Gastroesophageal sphincter (tissue), 4 donors: ENCODE measurements at regions not wholly inside any gene's neighbourhood (a gene's known extent, or its start where the extent isn't known, plus 50 kb on each side); places are given as distances from the start of the nearest gene placed in this dataset.

Experiments used
- ATAC-seq: fragments of 150-250 bp; one replicate; pipeline ENCODE4 v1.9.1; 2016; ENCODE audit warnings: mild to moderate bottlenecking, moderate library complexity
- H3K27ac ChIP-seq, 4 donors: fragments of 200-600 bp; sonication (generic) in 3 of 4; 1 replicate in 3 of 4; 2 replicates in 1 of 4; pipeline ENCODE4 v1.5.1; 2016 to 2019
- H3K27me3 ChIP-seq: fragments of 200-600 bp; sonication (generic); one replicate; pipeline ENCODE4 v1.5.1; 2019
- H3K36me3 ChIP-seq, 2 donors: fragments of 200-600 bp; sonication (generic); one replicate each; pipeline ENCODE4 v1.5.1; 2019; ENCODE audit warnings: control low read depth in 1 of 2
- H3K4me1 ChIP-seq, 3 donors: fragments of 200-600 bp; sonication (generic); 1 replicate in 2 of 3; 2 replicates in 1 of 3; pipeline ENCODE4 v1.5.1; 2016 to 2019; ENCODE audit warnings: control low read depth in 2 of 3
- H3K4me3 ChIP-seq, 2 donors: fragments of 200-600 bp; sonication (generic); one replicate each; pipeline ENCODE4 v1.5.1; 2019; ENCODE audit warnings: mild to moderate bottlenecking in 1 of 2, moderate library complexity in 1 of 2
- H3K9me3 ChIP-seq, 3 donors: fragments of 200-600 bp; sonication (generic); one replicate each; pipeline ENCODE4 v1.5.1; 2017 to 2019; ENCODE audit warnings: control low read depth in 2 of 3
- EP300 ChIP-seq: sonication (generic); formaldehyde crosslinking; IDR thresholded peaks from one replicate; pipeline ENCODE4 v1.6.1; 2017; ENCODE audit warnings: antibody characterized with exemption, mild to moderate bottlenecking
- POLR2A ChIP-seq, 2 donors: fragments of 450-650 bp; IDR thresholded peaks; one replicate each; pipeline ENCODE4 v1.6.1; 2017; ENCODE audit warnings: antibody characterized with exemption in 2 of 2, mild to moderate bottlenecking in 2 of 2, moderate library complexity in 1 of 2
- POLR2AphosphoS5 ChIP-seq: sonication (generic); formaldehyde crosslinking; IDR thresholded peaks from one replicate; pipeline ENCODE4 v1.6.1; 2017; ENCODE audit warnings: antibody characterized with exemption
- WGBS, 2 donors: methylation state at CpG; one replicate each; pipeline ENCODE4 v1.1.5; 2018; ENCODE audit warnings: low coverage in 1 of 2; 5-methylcytosine and 5-hydroxymethylcytosine counted together
- TF ChIP-seq, protein P1 (sequence below), 4 experiments: fragments of 200-600 bp in 2 of 4; fragments of 450-650 bp in 2 of 4; sonication (generic) in 1 of 4; IDR thresholded peaks; one replicate each; pipeline ENCODE4 v1.5.1; 2017 to 2019; ENCODE audit warnings: antibody characterized with exemption in 4 of 4, mild to moderate bottlenecking in 2 of 4, moderate library complexity in 2 of 4

DNA sequence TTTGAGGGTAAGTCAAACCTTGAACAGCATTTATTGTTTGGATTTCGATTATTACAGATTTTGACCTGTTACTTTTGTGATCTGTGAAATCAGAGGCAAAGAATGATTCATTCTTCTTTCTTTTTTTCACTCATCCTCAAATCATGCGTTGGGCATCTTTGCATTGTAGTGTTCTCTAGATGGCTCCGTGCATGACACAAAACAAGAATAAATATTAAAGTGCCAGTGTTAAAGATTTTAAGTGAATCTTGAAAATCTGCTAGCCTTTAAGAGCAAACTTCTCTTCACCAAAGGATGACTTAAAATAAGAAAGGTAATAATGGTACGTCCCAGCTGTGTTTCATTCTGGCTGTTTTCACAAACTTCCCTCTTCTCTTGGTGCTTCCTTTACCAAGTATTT is 361.9 kb upstream of the SMARCA2 start:
- ATAC-seq, result no peak
- peaks cover 3% of the 10 kb centered on the region for H3K27me3 ChIP-seq
- WGBS, 2 donors, result 68 to 72% methylated on average over 4 of the region's 4 CpGs
- no peak overlapping the region for H3K4me3 ChIP-seq
- no peaks in the 10 kb centered on the region for H3K9me3 ChIP-seq
- H3K27ac ChIP-seq, result no peak overlapping the region
- no peaks in the 10 kb centered on the region for H3K36me3 ChIP-seq
- TF ChIP-seq EP300, result no peak
- TF ChIP-seq POLR2A (IDR thresholded peaks at IDR 0.05), result no peak
- no peak for TF ChIP-seq POLR2AphosphoS5
- TF ChIP-seq, protein P1, sequence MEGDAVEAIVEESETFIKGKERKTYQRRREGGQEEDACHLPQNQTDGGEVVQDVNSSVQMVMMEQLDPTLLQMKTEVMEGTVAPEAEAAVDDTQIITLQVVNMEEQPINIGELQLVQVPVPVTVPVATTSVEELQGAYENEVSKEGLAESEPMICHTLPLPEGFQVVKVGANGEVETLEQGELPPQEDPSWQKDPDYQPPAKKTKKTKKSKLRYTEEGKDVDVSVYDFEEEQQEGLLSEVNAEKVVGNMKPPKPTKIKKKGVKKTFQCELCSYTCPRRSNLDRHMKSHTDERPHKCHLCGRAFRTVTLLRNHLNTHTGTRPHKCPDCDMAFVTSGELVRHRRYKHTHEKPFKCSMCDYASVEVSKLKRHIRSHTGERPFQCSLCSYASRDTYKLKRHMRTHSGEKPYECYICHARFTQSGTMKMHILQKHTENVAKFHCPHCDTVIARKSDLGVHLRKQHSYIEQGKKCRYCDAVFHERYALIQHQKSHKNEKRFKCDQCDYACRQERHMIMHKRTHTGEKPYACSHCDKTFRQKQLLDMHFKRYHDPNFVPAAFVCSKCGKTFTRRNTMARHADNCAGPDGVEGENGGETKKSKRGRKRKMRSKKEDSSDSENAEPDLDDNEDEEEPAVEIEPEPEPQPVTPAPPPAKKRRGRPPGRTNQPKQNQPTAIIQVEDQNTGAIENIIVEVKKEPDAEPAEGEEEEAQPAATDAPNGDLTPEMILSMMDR (IDR thresholded peaks at IDR 0.05), result no peak
- H3K4me1 ChIP-seq, result no peaks in the 10 kb centered on the region

DNA sequence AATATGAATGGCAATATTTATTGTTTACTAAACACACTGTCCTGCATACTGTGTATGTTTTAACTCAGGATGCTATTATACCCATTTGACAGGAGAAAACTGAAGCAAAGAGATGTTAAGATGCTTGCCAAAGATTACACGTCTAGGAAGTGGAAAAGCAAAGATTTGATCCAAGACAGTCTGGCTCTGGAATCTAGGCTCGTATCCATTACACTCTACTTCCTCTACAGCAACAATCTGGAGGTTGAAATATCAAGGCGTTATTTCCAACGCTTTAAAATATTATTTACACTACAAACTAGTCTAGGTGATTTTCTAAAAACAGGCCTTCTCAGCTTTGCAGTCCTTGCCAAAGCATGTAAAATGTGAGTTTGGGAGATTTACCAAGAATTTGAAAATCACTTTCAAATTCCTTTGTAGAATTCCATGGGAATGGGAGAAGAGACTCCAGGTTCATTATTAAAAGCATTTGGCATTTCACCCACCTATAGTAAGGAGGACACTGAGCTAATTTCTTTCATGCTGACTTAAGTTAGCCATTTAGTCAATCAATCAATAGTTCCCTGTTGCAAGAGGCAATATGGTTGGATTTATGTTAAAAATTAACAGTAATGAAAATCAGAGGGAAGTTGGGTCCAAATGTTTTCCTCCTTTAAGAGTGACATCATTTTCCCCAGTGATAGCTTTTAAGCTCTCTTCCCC is 356.3 kb upstream of the SMARCA2 start:
- H3K36me3 ChIP-seq, result no peaks in the 10 kb centered on the region
- 42 to 63% methylated on average over 4 of the region's 4 CpGs for WGBS, 2 donors
- no peak for ATAC-seq
- H3K4me3 ChIP-seq, result no peak overlapping the region
- H3K27me3 ChIP-seq, result no peaks in the 10 kb centered on the region
- no peaks in the 10 kb centered on the region for H3K4me1 ChIP-seq
- no peak for TF ChIP-seq POLR2A (IDR thresholded peaks at IDR 0.05)
- no peaks in the 10 kb centered on the region for H3K9me3 ChIP-seq
- no peak overlapping the region for H3K27ac ChIP-seq

DNA sequence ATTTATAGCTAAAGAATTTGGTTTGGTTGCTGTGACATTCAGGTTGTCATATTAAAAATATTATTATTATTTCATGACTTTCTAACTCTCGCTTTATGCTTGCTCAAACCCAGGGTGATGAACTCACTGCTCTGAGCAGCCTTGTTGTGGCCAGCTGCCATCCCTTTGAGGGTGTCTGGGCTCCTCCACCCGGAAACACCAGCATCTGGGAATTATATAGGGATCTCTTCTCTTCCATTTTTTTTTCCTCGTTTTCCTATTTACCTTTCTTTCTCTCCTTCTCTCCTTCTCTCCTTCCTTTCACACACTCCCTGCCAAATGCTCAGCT is 355.8 kb upstream of the SMARCA2 start:
- Histone ChIP-seq H3K27me3 (no peaks in the 10 kb centered on the region), H3K9me3 (no peaks in the 10 kb centered on the region), H3K27ac (no peak overlapping the region), H3K4me1 (no peaks in the 10 kb centered on the region), H3K4me3 (no peak overlapping the region), H3K36me3 (no peaks in the 10 kb centered on the region)
- no peak for TF ChIP-seq POLR2A (IDR thresholded peaks at IDR 0.05)
- TF ChIP-seq, protein P1 (IDR thresholded peaks at IDR 0.05), result no peak
- no peak for TF ChIP-seq EP300
- TF ChIP-seq POLR2AphosphoS5, result no peak
- 25 to 44% methylated on average over 3 of the region's 3 CpGs for WGBS, 2 donors
- no peak for ATAC-seq

DNA sequence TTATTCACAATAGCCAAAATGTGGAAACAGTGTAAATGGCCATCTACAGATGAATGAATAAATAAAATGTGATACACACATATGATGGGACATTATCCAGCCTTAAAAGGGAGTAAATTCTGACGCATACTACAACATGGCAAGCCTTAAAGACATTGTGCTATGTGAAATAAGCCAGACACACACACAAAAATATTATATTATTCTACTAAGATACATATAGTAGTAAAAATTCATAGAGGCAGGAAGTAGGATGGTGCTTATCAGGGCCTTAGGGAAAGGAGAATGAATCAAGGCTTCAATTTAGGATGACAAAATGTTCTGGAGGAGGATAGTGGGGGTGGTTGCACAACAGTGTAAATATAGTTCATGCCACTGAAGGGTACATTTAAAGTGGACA is 346.7 kb upstream of the SMARCA2 start:
- ATAC-seq, result no peak
- peaks cover 0 to 9% (median 0%) of the 10 kb centered on the region in 3 donors for H3K9me3 ChIP-seq
- WGBS, 2 donors, result 50 to 67% methylated on average over 1 of the region's 1 CpG

DNA sequence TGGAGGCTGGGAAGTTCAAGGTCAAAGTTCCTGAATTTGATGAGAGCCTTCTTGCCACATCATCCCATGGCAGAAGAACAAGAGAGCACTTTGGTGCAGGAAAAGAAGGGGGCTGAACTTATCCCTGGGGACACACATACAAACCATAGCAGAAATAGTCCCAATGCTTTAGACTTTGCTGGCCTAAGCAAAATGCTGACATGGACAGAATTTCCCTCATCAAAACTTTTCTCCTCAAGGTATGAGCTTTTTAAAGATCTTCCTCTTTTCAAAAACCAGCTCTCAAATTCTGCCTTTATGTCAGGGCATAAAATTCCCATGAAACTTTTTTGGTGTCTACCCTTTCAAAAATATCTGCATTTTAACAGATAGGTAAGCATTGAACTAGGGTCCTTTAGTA is 341.8 kb upstream of the SMARCA2 start:
- Histone ChIP-seq H3K9me3 (no peaks in the 10 kb centered on the region), H3K27ac (no peak overlapping the region), H3K27me3 (no peaks in the 10 kb centered on the region), H3K4me3 (no peak overlapping the region), H3K4me1 (no peaks in the 10 kb centered on the region), H3K36me3 (no peaks in the 10 kb centered on the region)
- TF ChIP-seq EP300, result no peak
- TF ChIP-seq, protein P1 (IDR thresholded peaks at IDR 0.05), result no peak
- TF ChIP-seq POLR2A (IDR thresholded peaks at IDR 0.05), result no peak
- no peak for TF ChIP-seq POLR2AphosphoS5
- ATAC-seq, result no peak

More for the DNA sequence above, 346.7 kb upstream of the SMARCA2 start:
- Histone ChIP-seq H3K4me1 (no peaks in the 10 kb centered on the region), H3K36me3 (no peaks in the 10 kb centered on the region), H3K27ac (no peak overlapping the region), H3K27me3 (no peaks in the 10 kb centered on the region), H3K4me3 (no peak overlapping the region)
- no peak for TF ChIP-seq POLR2AphosphoS5
- TF ChIP-seq, protein P1 (IDR thresholded peaks at IDR 0.05), result no peak
- TF ChIP-seq POLR2A (IDR thresholded peaks at IDR 0.05), result no peak
- no peak for TF ChIP-seq EP300
